Subcutaneous abdominal adipose tissue (tissue), 5 donors: ENCODE measurements at regions not wholly inside any gene's neighbourhood (a gene's known extent, or its start where the extent isn't known, plus 50 kb on each side); places are given as distances from the start of the nearest gene placed in this dataset.

Source experiments
- H3K27ac ChIP-seq: one replicate; pipeline ENCODE4 v1.7.0; 2013; ENCODE audit warnings: low read depth, mild to moderate bottlenecking, inconsistent platforms, low read length, moderate library complexity
- H3K27me3 ChIP-seq, 5 donors: one replicate each; pipeline ENCODE4 v1.7.0; 2013; ENCODE audit warnings: low read length in 5 of 5, inconsistent platforms in 1 of 5; ENCODE audit not compliant: control insufficient read depth in 5 of 5, insufficient read depth in 4 of 5
- H3K36me3 ChIP-seq, 5 donors: one replicate each; pipeline ENCODE4 v1.7.0; 2013; ENCODE audit warnings: low read length in 5 of 5; ENCODE audit not compliant: control insufficient read depth in 5 of 5, insufficient read depth in 5 of 5
- H3K4me1 ChIP-seq, 5 donors: one replicate each; pipeline ENCODE4 v1.7.0; 2013; ENCODE audit warnings: low read length in 5 of 5, mild to moderate bottlenecking in 3 of 5, moderate library complexity in 1 of 5; ENCODE audit not compliant: control insufficient read depth in 5 of 5, insufficient read depth in 5 of 5
- H3K4me3 ChIP-seq, 5 donors: one replicate each; pipeline ENCODE4 v1.7.0; 2013; ENCODE audit warnings: low read length in 5 of 5, low read depth in 1 of 5
- H3K9ac ChIP-seq, 5 donors: one replicate each; pipeline ENCODE4 v1.7.0; 2013; ENCODE audit warnings: low read length in 5 of 5, mild to moderate bottlenecking in 4 of 5, moderate library complexity in 3 of 5
- H3K9me3 ChIP-seq, 5 donors: one replicate each; pipeline ENCODE4 v1.7.0; 2013; ENCODE audit warnings: low read length in 5 of 5; ENCODE audit not compliant: control insufficient read depth in 5 of 5
- donor health status: healthy.
- donor health status: healthy.
- donor health status: healthy.
- donor health status: healthy.
- donor health status: healthy.

GRCh38 chr14:100981809-100982208, 78.3 kb upstream of the RTL1 start:
- Histone ChIP-seq H3K9me3 (no peaks in the 10 kb centered on the region), H3K36me3 (no peaks in the 10 kb centered on the region), H3K4me1 (no peaks in the 10 kb centered on the region)

GRCh38 chr14:100982353-100982752, 78.8 kb upstream of the RTL1 start:
- Histone ChIP-seq H3K36me3 (no peaks in the 10 kb centered on the region), H3K4me3 (no peak overlapping the region), H3K4me1 (no peaks in the 10 kb centered on the region)

More at GRCh38 chr14:100981809-100982208, 78.3 kb upstream of the RTL1 start:
- no peak overlapping the region for H3K9ac ChIP-seq
- no peaks in the 10 kb centered on the region for H3K27me3 ChIP-seq
- no peak overlapping the region for H3K27ac ChIP-seq
- no peak overlapping the region for H3K4me3 ChIP-seq

GRCh38 chr14:100982762-100983161, 79.2 kb upstream of the RTL1 start:
- H3K9me3 ChIP-seq, result no peaks in the 10 kb centered on the region
- no peaks in the 10 kb centered on the region for H3K4me1 ChIP-seq
- H3K9ac ChIP-seq, result no peak overlapping the region
- H3K4me3 ChIP-seq, result no peak overlapping the region
- H3K27ac ChIP-seq, result no peak overlapping the region
- no peaks in the 10 kb centered on the region for H3K36me3 ChIP-seq
- H3K27me3 ChIP-seq, result no peaks in the 10 kb centered on the region

More at GRCh38 chr14:100982353-100982752, 78.8 kb upstream of the RTL1 start:
- Histone ChIP-seq H3K9me3 (no peaks in the 10 kb centered on the region), H3K27me3 (no peaks in the 10 kb centered on the region), H3K27ac (no peak overlapping the region), H3K9ac (no peak overlapping the region)

- no peak overlapping the region for H3K27ac ChIP-seq
- no peaks in the 10 kb centered on the region for H3K27me3 ChIP-seq
- H3K9me3 ChIP-seq, result no peaks in the 10 kb centered on the region
- no peak overlapping the region for H3K9ac ChIP-seq
- no peaks in the 10 kb centered on the region for H3K4me1 ChIP-seq
- no peak overlapping the region for H3K4me3 ChIP-seq
- H3K36me3 ChIP-seq, result no peaks in the 10 kb centered on the region
Observed at GRCh38 chr14:100983710-100984109, 80.2 kb upstream of the RTL1 start.

GRCh38 chr14:100988011-100988410, 84.5 kb upstream of the RTL1 start:
- no peaks in the 10 kb centered on the region for H3K9me3 ChIP-seq

GRCh38 chr14:100988411-100988900, 84.9 kb upstream of the RTL1 start:
- Histone ChIP-seq H3K27ac (no peak overlapping the region), H3K9ac (no peak overlapping the region), H3K27me3 (no peaks in the 10 kb centered on the region), H3K36me3 (no peaks in the 10 kb centered on the region), H3K4me1 (no peaks in the 10 kb centered on the region), H3K9me3 (no peaks in the 10 kb centered on the region), H3K4me3 (no peak overlapping the region)

More at GRCh38 chr14:100988011-100988410, 84.5 kb upstream of the RTL1 start:
- no peaks in the 10 kb centered on the region for H3K27me3 ChIP-seq
- H3K36me3 ChIP-seq, result no peaks in the 10 kb centered on the region
- H3K27ac ChIP-seq, result no peak overlapping the region
- H3K4me3 ChIP-seq, result no peak overlapping the region
- H3K9ac ChIP-seq, result no peak overlapping the region
- H3K4me1 ChIP-seq, result no peaks in the 10 kb centered on the region

GRCh38 chr14:100988956-100989355, 85.4 kb upstream of the RTL1 start:
- Histone ChIP-seq H3K27me3 (no peaks in the 10 kb centered on the region), H3K9me3 (no peaks in the 10 kb centered on the region), H3K36me3 (no peaks in the 10 kb centered on the region), H3K4me3 (no peak overlapping the region), H3K4me1 (no peaks in the 10 kb centered on the region), H3K9ac (no peak overlapping the region), H3K27ac (no peak overlapping the region)

GRCh38 chr14:100989924-100990323, 86.4 kb upstream of the RTL1 start:
- Histone ChIP-seq H3K36me3 (no peaks in the 10 kb centered on the region), H3K4me3 (no peak overlapping the region), H3K27me3 (no peaks in the 10 kb centered on the region), H3K27ac (no peak overlapping the region), H3K4me1 (no peaks in the 10 kb centered on the region), H3K9ac (no peak overlapping the region), H3K9me3 (no peaks in the 10 kb centered on the region)

GRCh38 chr14:100994082-100994481, 90.6 kb upstream of the RTL1 start:
- Histone ChIP-seq H3K27me3 (no peaks in the 10 kb centered on the region), H3K9me3 (no peaks in the 10 kb centered on the region), H3K4me1 (no peaks in the 10 kb centered on the region), H3K4me3 (no peak overlapping the region), H3K9ac (no peak overlapping the region), H3K27ac (no peak overlapping the region), H3K36me3 (no peaks in the 10 kb centered on the region)

- Histone ChIP-seq H3K9me3 (no peaks in the 10 kb centered on the region), H3K36me3 (no peaks in the 10 kb centered on the region)
Observed at GRCh38 chr14:100994756-100995330, 91.3 kb upstream of the RTL1 start.

More at GRCh38 chr14:100994756-100995330, 91.3 kb upstream of the RTL1 start:
- no peak overlapping the region for H3K27ac ChIP-seq
- H3K27me3 ChIP-seq, result no peaks in the 10 kb centered on the region
- H3K4me1 ChIP-seq, result no peaks in the 10 kb centered on the region
- H3K9ac ChIP-seq, result no peak overlapping the region
- no peak overlapping the region for H3K4me3 ChIP-seq
